CD14-positive monocyte (primary cell): ENCODE measurements at regions not wholly inside any gene's neighbourhood (a gene's known extent, or its start where the extent isn't known, plus 50 kb on each side); places are given as distances from the start of the nearest gene placed in this dataset.

Experiments
- DNase-seq, 3 donors: peaks; one replicate each; pipeline ENCODE4 v3.0.0-alpha.2; 2011 to 2022
- H2AFZ ChIP-seq: 2 replicates; pipeline ENCODE4 v1.6.0; 2012; ENCODE audit warnings: mild to moderate bottlenecking, low read depth, low read length, inconsistent platforms; ENCODE audit not compliant: insufficient read depth, poor library complexity, severe bottlenecking
- H3K27ac ChIP-seq, 2 donors: 1 replicate in 1 of 2; 2 replicates in 1 of 2; pipeline ENCODE4 v1.5.1; 2012 to 2013; ENCODE audit warnings: low read length in 2 of 2, control low read depth in 1 of 2, inconsistent platforms in 1 of 2, low read depth in 1 of 2, mild to moderate bottlenecking in 1 of 2
- H3K27me3 ChIP-seq, 2 donors: one replicate each; pipeline versions ENCODE4 v1.6.0 to v1.6.1; 2011 to 2013; ENCODE audit warnings: low read length in 2 of 2; ENCODE audit not compliant: control insufficient read depth in 2 of 2, insufficient read depth in 2 of 2
- H3K36me3 ChIP-seq, 2 donors: replicated peaks in 1 of 2; 1 replicate in 1 of 2; 2 replicates in 1 of 2; pipeline versions ENCODE4 v1.5.1 to v1.6.1; 2012 to 2013; ENCODE audit warnings: low read length in 2 of 2, control low read depth in 1 of 2, inconsistent platforms in 1 of 2, mild to moderate bottlenecking in 1 of 2; ENCODE audit not compliant: insufficient read depth in 2 of 2, control insufficient read depth in 1 of 2
- H3K4me1 ChIP-seq, 2 donors: 1 replicate in 1 of 2; 2 replicates in 1 of 2; pipeline versions ENCODE4 v1.5.1 to v1.6.1; 2012 to 2013; ENCODE audit warnings: low read length in 2 of 2, control low read depth in 1 of 2, inconsistent platforms in 1 of 2, mild to moderate bottlenecking in 1 of 2, moderate library complexity in 1 of 2; ENCODE audit not compliant: insufficient read depth in 2 of 2, control insufficient read depth in 1 of 2
- H3K4me2 ChIP-seq: replicated peaks from 2 replicates; pipeline ENCODE3; 2012; ENCODE audit warnings: low read length, moderate library complexity, mild to moderate bottlenecking; ENCODE audit not compliant: poor library complexity, severe bottlenecking; ENCODE audit errors: extremely low read depth
- H3K4me3 ChIP-seq, 3 experiments: fragments of 200-600 bp in 1 of 3; sonication (generic) in 1 of 3; replicated peaks in 1 of 3; 1 replicate in 2 of 3; 2 replicates in 1 of 3; pipeline ENCODE4 v1.5.1; 2011 to 2013; ENCODE audit warnings: low read length in 3 of 3, mild to moderate bottlenecking in 3 of 3, control low read depth in 2 of 3, low read depth in 2 of 3, inconsistent platforms in 1 of 3, moderate library complexity in 1 of 3
- H3K79me2 ChIP-seq: 2 replicates; pipeline ENCODE4 v1.6.0; 2012; ENCODE audit warnings: mild to moderate bottlenecking, control low read depth, inconsistent platforms, low read length, moderate library complexity; ENCODE audit not compliant: insufficient read depth
- H3K9ac ChIP-seq: 2 replicates; pipeline ENCODE4 v1.6.0; 2017; ENCODE audit warnings: low read length, mild to moderate bottlenecking; ENCODE audit not compliant: insufficient read depth, poor library complexity, severe bottlenecking
- H3K9me3 ChIP-seq, 2 donors: replicated peaks in 1 of 2; 1 replicate in 1 of 2; 2 replicates in 1 of 2; pipeline versions ENCODE4 v1.5.1 to v1.6.1; 2012 to 2013; ENCODE audit warnings: low read length in 2 of 2, control low read depth in 1 of 2; ENCODE audit not compliant: control insufficient read depth in 1 of 2, insufficient read depth in 1 of 2
- H4K20me1 ChIP-seq: 2 replicates; pipeline ENCODE4 v1.6.0; 2012; ENCODE audit warnings: mild to moderate bottlenecking, low read length, control low read depth, moderate library complexity; ENCODE audit not compliant: insufficient read depth
- H3K27ac Mint-ChIP-seq, 7 donors: one replicate each; pipeline ENCODE4 v1.8.0; 2020; ENCODE audit warnings: mild to moderate bottlenecking in 7 of 7, mixed read lengths in 7 of 7, moderate library complexity in 6 of 7, inconsistent platforms in 2 of 7
- H3K27me3 Mint-ChIP-seq, 3 donors: one replicate each; pipeline ENCODE4 v1.8.0; 2021 to 2022; ENCODE audit warnings: low read depth in 3 of 3, mild to moderate bottlenecking in 3 of 3, mixed read lengths in 3 of 3, moderate library complexity in 3 of 3, inconsistent platforms in 1 of 3
- H3K36me3 Mint-ChIP-seq, 2 donors: one replicate each; pipeline ENCODE4 v1.8.0; 2020; ENCODE audit warnings: mixed read lengths in 2 of 2, inconsistent platforms in 1 of 2, mild to moderate bottlenecking in 1 of 2
- H3K4me1 Mint-ChIP-seq: one replicate; pipeline ENCODE4 v1.8.0; 2020; ENCODE audit warnings: mild to moderate bottlenecking, mixed read lengths
- H3K4me3 Mint-ChIP-seq, 2 donors: one replicate each; pipeline ENCODE4 v1.8.0; 2020; ENCODE audit warnings: mild to moderate bottlenecking in 2 of 2, mixed read lengths in 2 of 2, moderate library complexity in 1 of 2
- H3K9me3 Mint-ChIP-seq, 7 donors: one replicate each; pipeline ENCODE4 v1.8.0; 2020 to 2022; ENCODE audit warnings: mixed read lengths in 7 of 7, mild to moderate bottlenecking in 6 of 7, moderate library complexity in 6 of 7, inconsistent platforms in 2 of 7
- CTCF ChIP-seq: fragments of 200-600 bp; IDR thresholded peaks from one replicate; pipeline ENCODE4 v1.8.0; 2022; ENCODE audit warnings: antibody characterized with exemption, mild to moderate bottlenecking
- WGBS: methylation state at CpG from one replicate; pipeline ENCODE4 v1.1.5; 2013; ENCODE audit warnings: missing lambda C conversion rate; ENCODE audit not compliant: insufficient coverage; 5-methylcytosine and 5-hydroxymethylcytosine counted together
- intact Hi-C, 2 donors: fragments of 100-400 bp; cut with micrococcal nuclease; formaldehyde crosslinking; loops; one replicate each; pipeline versions ENCODE4 v1.15.0 to v1.15.1; 2023

GRCh38 chr6:4258733-4259132 is 123.4 kb upstream of the ECI2 start:
- Histone ChIP-seq H3K4me1 (no peaks in the 10 kb centered on the region), H2AFZ (no peak overlapping the region), H4K20me1 (no peaks in the 10 kb centered on the region), H3K4me3 (no peak overlapping the region), H3K9me3 (peaks cover 0 to under 1% of the 10 kb centered on the region in 2 donors), H3K27ac (no peak overlapping the region), H3K79me2 (no peaks in the 10 kb centered on the region), H3K4me2 (no peak overlapping the region), H3K9ac (no peak overlapping the region), H3K36me3 (no peaks in the 10 kb centered on the region), H3K27me3 (no peaks in the 10 kb centered on the region)
- no peaks in the 10 kb centered on the region for H3K4me1 Mint-ChIP-seq
- TF ChIP-seq CTCF: no peak
- H3K27ac Mint-ChIP-seq: no peak overlapping the region
- no peak for DNase-seq
- peaks cover 0 to 4% (median 4%) of the 10 kb centered on the region in 3 donors for H3K27me3 Mint-ChIP-seq
- no peaks in the 10 kb centered on the region for H3K36me3 Mint-ChIP-seq
- intact Hi-C loops: no loop called here
- WGBS: 92% methylated on average over 5 of the region's 5 CpGs
- H3K4me3 Mint-ChIP-seq: no peak overlapping the region
- H3K9me3 Mint-ChIP-seq: peaks cover 0 to 6% (median 2%) of the 10 kb centered on the region in 7 donors

GRCh38 chr6:4256969-4257368 is 121.6 kb upstream of the ECI2 start:
- Mint-ChIP-seq H3K4me3 (no peak overlapping the region), H3K27me3 (peaks cover 0 to 4% (median 3%) of the 10 kb centered on the region in 3 donors), H3K4me1 (no peaks in the 10 kb centered on the region), H3K27ac (no peak overlapping the region), H3K36me3 (no peaks in the 10 kb centered on the region), H3K9me3 (peaks cover 0 to 9% (median 5%) of the 10 kb centered on the region in 7 donors)
- Histone ChIP-seq H3K4me3 (no peak overlapping the region), H3K9ac (no peak overlapping the region), H3K4me2 (no peak overlapping the region), H2AFZ (no peak overlapping the region), H3K27ac (no peak overlapping the region), H3K27me3 (no peaks in the 10 kb centered on the region), H3K79me2 (no peaks in the 10 kb centered on the region), H4K20me1 (no peaks in the 10 kb centered on the region), H3K9me3 (peaks cover 0 to 2% of the 10 kb centered on the region in 2 donors), H3K4me1 (no peaks in the 10 kb centered on the region), H3K36me3 (no peaks in the 10 kb centered on the region)
- intact Hi-C loops: no loop called here
- no peak for DNase-seq
- TF ChIP-seq CTCF: no peak
- no CpG with 5 or more reads among the region's 3 CpGs for WGBS
